GM12878 (cell line): ENCODE measurements at regions not wholly inside any gene's neighbourhood (a gene's known extent, or its start where the extent isn't known, plus 50 kb on each side); places are given as distances from the start of the nearest gene placed in this dataset.

Experiments
- BACH1 ChIP-seq: fragments of 450-650 bp; IDR thresholded peaks from 2 replicates; pipeline ENCODE4 v1.6.1; 2017; ENCODE audit warnings: mild to moderate bottlenecking, borderline replicate concordance
- CEBPB ChIP-seq, 2 experiments: fragments of 150-350 bp in 1 of 2; IDR thresholded peaks; 2 replicates each; pipeline ENCODE4 v1.6.1; 2012 to 2014; ENCODE audit warnings: low read depth in 2 of 2, low read length in 2 of 2, borderline replicate concordance in 1 of 2, inconsistent platforms in 1 of 2
- CHD1 ChIP-seq: IDR thresholded peaks from 2 replicates; pipeline ENCODE4 v1.6.1; 2012; ENCODE audit warnings: low read depth, low read length, improper control_type of control experiment
- CTCF ChIP-seq, 3 experiments: IDR thresholded peaks in 2 of 3; conservative IDR thresholded peaks in 1 of 3; 2 replicates each; pipeline ENCODE4 v1.5.1; 2011; ENCODE audit warnings: low read depth in 3 of 3, low read length in 3 of 3, mild to moderate bottlenecking in 3 of 3, control low read depth in 2 of 3, moderate library complexity in 2 of 3, inconsistent platforms in 1 of 3, mixed read lengths in 1 of 3; ENCODE audit not compliant: control insufficient read depth in 2 of 3, insufficient read depth in 1 of 3; ENCODE audit errors: extremely low read depth in 1 of 3
- HCFC1 ChIP-seq: fragments of 150-350 bp; IDR thresholded peaks from 2 replicates; pipeline ENCODE4 v1.6.1; 2014; ENCODE audit warnings: low read length
- KDM1A ChIP-seq: fragments of 200-600 bp; sonication (generic); IDR thresholded peaks from 2 replicates; pipeline ENCODE4 v1.6.1; 2016; ENCODE audit warnings: borderline replicate concordance
- MXI1 ChIP-seq: fragments of 150-350 bp; IDR thresholded peaks from 2 replicates; pipeline ENCODE4 v1.6.1; 2011; ENCODE audit warnings: low read depth, mild to moderate bottlenecking, inconsistent platforms, low read length, improper control_type of control experiment
- POLR2A ChIP-seq: IDR thresholded peaks from 2 replicates; pipeline ENCODE4 v1.6.1; 2011; ENCODE audit warnings: low read depth, mild to moderate bottlenecking, low read length
- POLR2AphosphoS5 ChIP-seq: IDR thresholded peaks from 2 replicates; pipeline ENCODE4 v1.6.1; 2011; ENCODE audit warnings: mild to moderate bottlenecking, low read length, inconsistent platforms
- SIX5 ChIP-seq: IDR thresholded peaks from 2 replicates; pipeline ENCODE4 v1.6.1; 2011; ENCODE audit warnings: mild to moderate bottlenecking, low read depth, low read length, moderate library complexity; ENCODE audit not compliant: severe bottlenecking
- SMC3 ChIP-seq: IDR thresholded peaks from 2 replicates; pipeline ENCODE4 v1.6.1; 2011; ENCODE audit warnings: low read length, improper control_type of control experiment, borderline replicate concordance
- ZSCAN29 ChIP-seq: fragments of 450-650 bp; IDR thresholded peaks from 2 replicates; pipeline ENCODE4 v1.6.1; 2017; ENCODE audit warnings: mild to moderate bottlenecking, moderate library complexity
- TF ChIP-seq, protein P1 (sequence below): fragments of 450-650 bp; formaldehyde crosslinking; IDR thresholded peaks from 2 replicates; pipeline ENCODE4 v1.4.0; 2020; ENCODE audit warnings: mild to moderate bottlenecking, moderate library complexity

GRCh38 chr6:134692008-134692407, 257.9 kb downstream of the ALDH8A1 start:
- no peak for TF ChIP-seq CEBPB (IDR thresholded peaks at IDR 0.05; ENCODE audit: borderline replicate concordance in 1 of 2, low read depth in 2 of 2, low read length in 2 of 2)
- TF ChIP-seq, protein P1, sequence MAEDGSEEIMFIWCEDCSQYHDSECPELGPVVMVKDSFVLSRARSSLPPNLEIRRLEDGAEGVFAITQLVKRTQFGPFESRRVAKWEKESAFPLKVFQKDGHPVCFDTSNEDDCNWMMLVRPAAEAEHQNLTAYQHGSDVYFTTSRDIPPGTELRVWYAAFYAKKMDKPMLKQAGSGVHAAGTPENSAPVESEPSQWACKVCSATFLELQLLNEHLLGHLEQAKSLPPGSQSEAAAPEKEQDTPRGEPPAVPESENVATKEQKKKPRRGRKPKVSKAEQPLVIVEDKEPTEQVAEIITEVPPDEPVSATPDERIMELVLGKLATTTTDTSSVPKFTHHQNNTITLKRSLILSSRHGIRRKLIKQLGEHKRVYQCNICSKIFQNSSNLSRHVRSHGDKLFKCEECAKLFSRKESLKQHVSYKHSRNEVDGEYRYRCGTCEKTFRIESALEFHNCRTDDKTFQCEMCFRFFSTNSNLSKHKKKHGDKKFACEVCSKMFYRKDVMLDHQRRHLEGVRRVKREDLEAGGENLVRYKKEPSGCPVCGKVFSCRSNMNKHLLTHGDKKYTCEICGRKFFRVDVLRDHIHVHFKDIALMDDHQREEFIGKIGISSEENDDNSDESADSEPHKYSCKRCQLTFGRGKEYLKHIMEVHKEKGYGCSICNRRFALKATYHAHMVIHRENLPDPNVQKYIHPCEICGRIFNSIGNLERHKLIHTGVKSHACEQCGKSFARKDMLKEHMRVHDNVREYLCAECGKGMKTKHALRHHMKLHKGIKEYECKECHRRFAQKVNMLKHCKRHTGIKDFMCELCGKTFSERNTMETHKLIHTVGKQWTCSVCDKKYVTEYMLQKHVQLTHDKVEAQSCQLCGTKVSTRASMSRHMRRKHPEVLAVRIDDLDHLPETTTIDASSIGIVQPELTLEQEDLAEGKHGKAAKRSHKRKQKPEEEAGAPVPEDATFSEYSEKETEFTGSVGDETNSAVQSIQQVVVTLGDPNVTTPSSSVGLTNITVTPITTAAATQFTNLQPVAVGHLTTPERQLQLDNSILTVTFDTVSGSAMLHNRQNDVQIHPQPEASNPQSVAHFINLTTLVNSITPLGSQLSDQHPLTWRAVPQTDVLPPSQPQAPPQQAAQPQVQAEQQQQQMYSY (CRISPR knock-in tag), result no peak
- TF ChIP-seq CTCF (IDR thresholded peaks at IDR 0.05 in 2 of 3, conservative IDR thresholded peaks at IDR 0.05 in 1 of 3; ENCODE audit: control insufficient read depth in 2 of 3, extremely low read depth in 1 of 3, insufficient read depth in 1 of 3, low read depth in 3 of 3, low read length in 3 of 3), result no peak
- no peak for TF ChIP-seq POLR2A
- TF ChIP-seq POLR2AphosphoS5, result no peak
- TF ChIP-seq BACH1, result no peak
- no peak for TF ChIP-seq SMC3
- no peak for TF ChIP-seq SIX5
- TF ChIP-seq MXI1, result no peak
- no peak for TF ChIP-seq CHD1
- TF ChIP-seq HCFC1, result no peak
- no peak for TF ChIP-seq ZSCAN29
- TF ChIP-seq KDM1A, result no peak
